ENCODE measurements at regions not wholly inside any gene's neighbourhood (a gene's known extent, or its start where the extent isn't known, plus 50 kb on each side); places are given as distances from the start of the nearest gene placed in this dataset.
"Not testable (repeated sequence)": the region's sequence is repeated elsewhere in the genome, so short reads cannot be mapped to it uniquely, and the experiment has no call there.

DNA sequence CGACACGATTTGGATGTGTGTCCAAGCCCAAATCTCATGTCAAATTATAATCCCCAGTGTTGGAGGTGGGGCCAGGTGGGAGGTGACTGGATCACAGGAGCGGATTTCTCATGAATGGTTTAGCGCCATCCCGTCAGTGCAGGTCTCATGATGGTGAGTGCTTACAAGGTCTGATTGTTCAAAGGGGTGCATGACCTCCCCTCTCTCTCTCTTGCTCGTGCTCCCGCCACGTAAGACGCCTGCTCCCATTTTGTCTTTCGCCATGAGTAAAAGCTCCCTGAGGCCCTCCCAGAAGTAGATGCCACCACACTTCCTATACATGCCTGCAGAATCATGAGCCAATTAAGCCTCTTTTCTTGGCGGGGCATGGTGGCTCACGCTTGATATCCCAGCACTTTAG lies 71.5 kb upstream of the NANOS1 start:
- DNase-seq (ENCODE audit: low read depth, low spot score) = no peak
- no peaks in the 10 kb centered on the region for H3K36me3 ChIP-seq (ENCODE audit: control insufficient read depth, insufficient read depth, low read length)
- H3K27me3 ChIP-seq (ENCODE audit: control insufficient read depth, insufficient read depth, low read length) = no peaks in the 10 kb centered on the region
- no peak overlapping the region for H3K4me3 ChIP-seq (ENCODE audit: low read length)
- WGBS (ENCODE audit: insufficient coverage, insufficient read length) = no CpG with 5 or more reads among the region's 12 CpGs
- no peak overlapping the region for H3K27ac ChIP-seq (ENCODE audit: low read length)
- no peaks in the 10 kb centered on the region for H3K9me3 ChIP-seq (ENCODE audit: control insufficient read depth, insufficient read depth, low read length)
- H3K4me1 ChIP-seq (ENCODE audit: control insufficient read depth, insufficient read depth, low read length) = no peaks in the 10 kb centered on the region; the same call in 1 of the 2 replicates

DNA sequence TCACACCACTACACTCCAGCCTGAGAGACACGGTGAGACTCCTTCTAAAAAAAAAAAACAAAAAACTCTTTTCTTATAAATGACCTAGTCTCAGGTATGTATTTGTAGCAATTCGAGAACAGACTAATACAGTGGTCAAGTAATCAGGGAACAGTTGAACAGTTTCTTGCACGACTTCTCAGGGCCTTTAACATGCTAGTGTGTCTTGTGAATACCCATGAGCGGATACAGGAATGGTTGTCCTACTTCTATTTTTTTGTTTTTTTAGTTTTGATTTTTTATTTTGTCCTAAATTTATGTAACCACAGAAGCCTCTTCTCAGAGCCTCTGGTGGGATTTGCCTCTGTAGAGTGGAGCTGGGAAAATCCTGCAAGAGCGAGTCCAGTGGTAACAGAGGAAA lies 71.0 kb upstream of the NANOS1 start:
- no peaks in the 10 kb centered on the region for H3K27me3 ChIP-seq (ENCODE audit: control insufficient read depth, insufficient read depth, low read length)
- H3K27ac ChIP-seq (ENCODE audit: low read length) = no peak overlapping the region
- H3K4me1 ChIP-seq (ENCODE audit: control insufficient read depth, insufficient read depth, low read length) = no peaks in the 10 kb centered on the region; the same call in 1 of the 2 replicates
- no peaks in the 10 kb centered on the region for H3K36me3 ChIP-seq (ENCODE audit: control insufficient read depth, insufficient read depth, low read length)
- no CpG with 5 or more reads among the region's 5 CpGs for WGBS (ENCODE audit: insufficient coverage, insufficient read length)
- H3K9me3 ChIP-seq (ENCODE audit: control insufficient read depth, insufficient read depth, low read length) = no peaks in the 10 kb centered on the region
- H3K4me3 ChIP-seq (ENCODE audit: low read length) = no peak overlapping the region
- no peak for DNase-seq (ENCODE audit: low read depth, low spot score)

DNA sequence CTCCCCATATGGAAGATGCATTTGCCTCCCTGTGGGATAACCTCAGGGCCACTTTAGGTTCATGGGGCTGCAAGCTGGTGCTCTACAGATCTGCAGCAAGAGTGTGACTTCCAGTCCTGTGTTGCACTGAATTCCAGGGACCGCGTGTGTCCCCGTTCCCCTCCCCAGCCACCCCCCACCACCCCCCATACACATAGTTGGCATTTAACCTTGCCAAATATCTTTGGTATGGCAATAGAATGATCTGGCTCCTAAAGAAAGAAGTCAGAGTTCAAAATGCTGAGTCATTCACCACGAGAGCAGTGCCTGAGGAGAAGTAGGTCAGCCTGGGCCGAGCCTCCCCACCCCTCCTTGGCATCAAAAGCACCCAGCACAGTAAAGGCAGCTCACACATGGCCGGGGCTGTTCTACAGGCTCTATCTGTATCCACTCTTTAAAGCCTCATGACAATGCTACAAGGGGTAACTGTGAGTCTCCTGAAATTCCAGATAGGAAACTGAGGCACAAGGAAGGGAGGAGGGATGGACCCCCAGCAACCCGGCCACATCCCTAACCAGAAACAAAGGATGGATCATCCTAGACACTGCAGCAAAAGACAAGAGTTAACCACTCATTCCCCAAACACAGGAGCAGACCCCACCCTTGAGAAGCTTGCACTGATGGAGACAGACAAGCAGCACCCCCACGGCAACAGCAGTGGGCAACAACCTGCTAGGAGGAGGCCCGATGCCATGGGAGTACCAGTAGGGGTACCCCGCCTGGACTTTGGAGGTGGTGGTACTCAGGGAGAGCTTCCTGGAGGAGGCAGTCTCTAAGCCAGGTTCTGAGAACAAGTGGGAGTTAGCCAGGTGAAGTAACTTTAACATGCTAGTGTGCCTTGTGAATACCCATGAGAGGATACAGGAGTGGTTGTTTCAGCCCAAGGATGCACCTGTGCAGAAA lies 70.3 kb upstream of the NANOS1 start:
- H3K27ac ChIP-seq (ENCODE audit: low read length) = no peak overlapping the region
- H3K4me3 ChIP-seq (ENCODE audit: low read length) = no peak overlapping the region
- H3K9me3 ChIP-seq (ENCODE audit: control insufficient read depth, insufficient read depth, low read length) = no peaks in the 10 kb centered on the region
- no peaks in the 10 kb centered on the region for H3K27me3 ChIP-seq (ENCODE audit: control insufficient read depth, insufficient read depth, low read length)
- H3K4me1 ChIP-seq (ENCODE audit: control insufficient read depth, insufficient read depth, low read length) = no peaks in the 10 kb centered on the region; the same call in 1 of the 2 replicates
- no peaks in the 10 kb centered on the region for H3K36me3 ChIP-seq (ENCODE audit: control insufficient read depth, insufficient read depth, low read length)
- DNase-seq (ENCODE audit: low read depth, low spot score) = no peak
- WGBS (ENCODE audit: insufficient coverage, insufficient read length) = no CpG with 5 or more reads among the region's 10 CpGs

DNA sequence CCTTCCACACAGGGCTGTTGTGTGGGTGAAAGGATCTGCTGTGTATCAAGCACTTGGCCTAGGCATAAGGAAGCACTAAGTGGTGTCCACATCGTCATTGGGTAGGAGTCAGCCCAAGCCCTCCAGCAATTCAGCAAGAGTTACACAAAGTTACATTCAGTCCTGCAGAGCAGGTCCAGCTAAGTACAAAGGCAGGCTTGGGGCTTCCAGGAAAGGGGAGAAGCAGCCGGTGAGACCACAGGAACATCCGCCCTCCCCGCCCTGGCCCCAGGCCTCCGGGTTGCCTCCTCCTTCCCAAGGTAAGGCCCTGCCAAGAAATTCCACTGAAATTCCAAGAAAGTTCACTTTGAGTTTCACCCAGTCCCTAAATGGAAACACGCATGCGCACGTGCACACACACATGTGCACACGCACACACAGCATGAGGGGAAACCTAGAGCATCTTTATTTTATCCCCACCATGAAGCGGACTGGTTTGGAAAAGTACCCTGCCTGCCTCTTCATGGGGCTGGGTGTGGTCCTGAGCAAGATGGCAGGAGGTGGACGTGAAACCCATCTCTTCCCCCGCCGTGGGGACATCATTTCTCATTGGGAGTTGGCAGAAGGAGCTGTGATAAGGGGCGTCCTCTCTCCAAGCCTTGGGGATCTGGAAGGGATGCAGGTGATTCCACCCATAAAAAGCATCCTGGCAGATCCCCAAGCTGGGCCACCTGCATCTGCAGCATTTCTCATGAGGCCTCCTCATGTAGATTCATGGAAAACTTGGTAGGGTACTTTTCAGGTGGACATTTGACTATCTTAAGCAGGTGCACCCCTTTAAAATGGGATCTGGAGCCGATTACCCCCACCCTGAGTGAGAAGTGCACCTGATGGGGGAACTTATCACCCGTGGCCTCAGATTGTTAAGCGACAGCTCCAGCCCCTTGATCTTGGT lies 69.1 kb upstream of the NANOS1 start:
- H3K27me3 ChIP-seq (ENCODE audit: control insufficient read depth, insufficient read depth, low read length) = no peaks in the 10 kb centered on the region
- no CpG with 5 or more reads among the region's 17 CpGs for WGBS (ENCODE audit: insufficient coverage, insufficient read length)
- H3K4me3 ChIP-seq (ENCODE audit: low read length) = no peak overlapping the region
- DNase-seq (ENCODE audit: low read depth, low spot score) = no peak
- H3K4me1 ChIP-seq (ENCODE audit: control insufficient read depth, insufficient read depth, low read length) = no peaks in the 10 kb centered on the region; the same call in 1 of the 2 replicates
- no peak overlapping the region for H3K27ac ChIP-seq (ENCODE audit: low read length)
- H3K9me3 ChIP-seq (ENCODE audit: control insufficient read depth, insufficient read depth, low read length) = no peaks in the 10 kb centered on the region
- H3K36me3 ChIP-seq (ENCODE audit: control insufficient read depth, insufficient read depth, low read length) = no peaks in the 10 kb centered on the region

DNA sequence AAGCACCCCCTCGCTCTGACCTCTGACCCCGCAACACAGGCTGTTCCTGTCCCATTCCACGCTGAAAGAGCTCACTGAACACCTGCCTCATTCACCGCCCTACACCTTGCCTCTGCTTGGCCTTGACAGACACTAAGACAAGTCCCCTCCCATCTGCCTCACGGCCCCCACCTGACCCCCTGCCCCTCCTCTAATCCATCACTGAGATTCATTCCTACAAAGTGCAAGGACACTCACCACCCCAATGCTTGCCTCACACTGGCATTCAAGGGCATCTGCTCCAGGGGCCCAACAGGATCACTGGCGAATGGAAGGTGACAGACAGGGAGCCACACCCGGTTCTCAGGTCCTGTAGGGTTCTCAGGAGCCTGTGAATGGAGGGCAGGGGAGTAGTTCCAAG lies 68.1 kb upstream of the NANOS1 start:
- WGBS (ENCODE audit: insufficient coverage, insufficient read length) = no CpG with 5 or more reads among the region's 7 CpGs
- H3K4me1 ChIP-seq (ENCODE audit: control insufficient read depth, insufficient read depth, low read length) = no peaks in the 10 kb centered on the region; the same call in 1 of the 2 replicates
- no peaks in the 10 kb centered on the region for H3K36me3 ChIP-seq (ENCODE audit: control insufficient read depth, insufficient read depth, low read length)
- no peak for DNase-seq (ENCODE audit: low read depth, low spot score)
- no peak overlapping the region for H3K4me3 ChIP-seq (ENCODE audit: low read length)
- H3K9me3 ChIP-seq (ENCODE audit: control insufficient read depth, insufficient read depth, low read length) = no peaks in the 10 kb centered on the region
- H3K27me3 ChIP-seq (ENCODE audit: control insufficient read depth, insufficient read depth, low read length) = no peaks in the 10 kb centered on the region
- no peak overlapping the region for H3K27ac ChIP-seq (ENCODE audit: low read length)

DNA sequence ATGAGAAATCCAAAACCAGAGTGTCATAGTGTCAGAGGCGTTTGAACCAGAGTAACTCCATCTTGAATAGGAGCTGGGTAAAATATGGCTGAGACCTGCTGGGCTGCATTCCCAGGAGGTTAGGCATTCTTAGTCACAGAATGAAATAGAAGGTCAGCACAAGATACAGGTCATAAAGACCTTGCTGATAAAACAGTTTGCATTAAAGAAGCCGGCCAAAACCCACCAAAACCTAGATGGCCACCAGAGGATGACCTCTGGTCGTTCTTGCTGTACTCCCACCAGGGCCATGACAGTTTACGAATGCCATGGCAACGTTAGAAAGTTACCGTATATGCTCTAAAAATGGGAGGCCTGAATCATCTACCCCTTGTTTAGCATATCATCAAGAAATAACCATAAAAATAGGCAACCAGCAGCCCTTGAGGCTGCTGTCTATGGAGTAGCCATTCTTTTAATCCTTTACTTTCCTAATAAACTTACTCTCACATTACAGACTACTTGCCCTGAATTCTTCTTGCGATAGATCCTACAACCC lies 67.1 kb upstream of the NANOS1 start:
- H3K36me3 ChIP-seq (ENCODE audit: control insufficient read depth, insufficient read depth, low read length); DNase-seq (ENCODE audit: low read depth, low spot score); H3K27me3 ChIP-seq (ENCODE audit: control insufficient read depth, insufficient read depth, low read length); H3K4me3 ChIP-seq (ENCODE audit: low read length); H3K27ac ChIP-seq (ENCODE audit: low read length); H3K4me1 ChIP-seq (ENCODE audit: control insufficient read depth, insufficient read depth, low read length); H3K9me3 ChIP-seq (ENCODE audit: control insufficient read depth, insufficient read depth, low read length): not testable (repeated sequence)
- no CpG with 5 or more reads among the region's 7 CpGs for WGBS (ENCODE audit: insufficient coverage, insufficient read length)

DNA sequence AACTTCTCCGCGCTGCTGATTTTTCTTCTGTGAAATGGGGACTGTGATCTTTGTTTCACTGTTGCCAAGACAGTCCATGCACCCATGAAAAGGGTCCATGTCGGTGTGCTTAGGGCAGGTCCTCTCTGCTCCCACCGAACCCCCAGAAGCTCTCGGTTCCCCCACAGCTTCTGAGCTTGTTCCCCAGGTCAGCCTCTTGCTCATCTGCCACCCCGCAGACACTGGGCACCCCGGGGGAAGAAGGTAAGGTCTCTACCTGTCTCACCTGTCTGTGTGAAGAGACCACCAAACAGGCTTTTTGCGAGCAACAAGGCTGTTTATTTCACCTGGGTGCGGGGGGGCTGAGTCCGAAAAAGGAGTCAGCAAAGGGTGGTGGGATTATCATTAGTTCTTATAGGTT lies 66.2 kb upstream of the NANOS1 start:
- H3K27me3 ChIP-seq (ENCODE audit: control insufficient read depth, insufficient read depth, low read length) = no peaks in the 10 kb centered on the region
- no peaks in the 10 kb centered on the region for H3K36me3 ChIP-seq (ENCODE audit: control insufficient read depth, insufficient read depth, low read length)
- WGBS (ENCODE audit: insufficient coverage, insufficient read length) = no CpG with 5 or more reads among the region's 10 CpGs

DNA sequence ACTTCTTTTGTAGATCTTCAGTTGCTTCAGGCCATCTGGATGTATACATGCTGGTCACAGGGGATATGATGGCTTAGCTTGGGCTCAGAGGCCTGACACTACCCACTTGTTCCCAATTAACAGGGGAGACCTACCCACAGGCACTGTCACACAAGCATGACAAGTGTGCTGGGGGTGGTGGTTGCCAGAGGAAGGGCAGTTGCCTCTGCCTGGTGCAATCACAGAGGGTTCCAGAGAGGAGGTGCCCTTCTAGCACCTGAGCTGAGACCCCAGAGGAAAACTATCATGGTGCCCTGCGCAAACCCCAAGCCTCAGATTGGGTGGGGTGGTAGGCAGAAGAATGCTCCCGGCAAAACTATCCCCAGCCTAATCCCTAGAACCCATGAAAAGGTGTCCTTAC lies 65.6 kb upstream of the NANOS1 start:
- DNase-seq (ENCODE audit: low read depth, low spot score) = no peak
- no peaks in the 10 kb centered on the region for H3K36me3 ChIP-seq (ENCODE audit: control insufficient read depth, insufficient read depth, low read length)
- no peak overlapping the region for H3K27ac ChIP-seq (ENCODE audit: low read length)
- no CpG with 5 or more reads among the region's 2 CpGs for WGBS (ENCODE audit: insufficient coverage, insufficient read length)
- H3K9me3 ChIP-seq (ENCODE audit: control insufficient read depth, insufficient read depth, low read length) = no peaks in the 10 kb centered on the region
- H3K27me3 ChIP-seq (ENCODE audit: control insufficient read depth, insufficient read depth, low read length) = no peaks in the 10 kb centered on the region
- H3K4me1 ChIP-seq (ENCODE audit: control insufficient read depth, insufficient read depth, low read length) = no peaks in the 10 kb centered on the region; the same call in 1 of the 2 replicates
- no peak overlapping the region for H3K4me3 ChIP-seq (ENCODE audit: low read length)

More for the DNA sequence above, 66.2 kb upstream of the NANOS1 start:
- H3K9me3 ChIP-seq (ENCODE audit: control insufficient read depth, insufficient read depth, low read length) = no peaks in the 10 kb centered on the region
- no peak for DNase-seq (ENCODE audit: low read depth, low spot score)
- H3K4me3 ChIP-seq (ENCODE audit: low read length) = no peak overlapping the region
- no peaks in the 10 kb centered on the region; the same call in 1 of the 2 replicates for H3K4me1 ChIP-seq (ENCODE audit: control insufficient read depth, insufficient read depth, low read length)
- no peak overlapping the region for H3K27ac ChIP-seq (ENCODE audit: low read length)

DNA sequence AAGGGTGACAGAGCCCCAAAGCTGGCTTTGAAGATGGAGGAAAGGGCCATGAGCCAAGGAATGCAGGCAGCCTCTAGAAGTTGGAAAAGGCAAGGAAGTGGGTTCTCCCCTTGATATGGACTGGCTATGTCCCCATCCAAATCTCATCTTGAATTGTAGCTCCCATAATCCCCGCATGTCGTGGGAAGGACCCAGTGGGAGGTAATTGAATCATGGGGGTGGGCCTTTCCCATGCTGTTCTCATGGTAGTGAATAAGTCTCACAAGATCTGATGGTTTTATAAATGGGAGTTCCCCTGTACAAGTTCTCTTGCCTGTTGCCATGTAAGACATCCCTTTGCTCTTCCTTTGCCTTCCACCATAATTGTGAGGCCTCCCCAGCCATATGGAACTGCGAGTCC lies 65.0 kb upstream of the NANOS1 start:
- DNase-seq (ENCODE audit: low read depth, low spot score); H3K36me3 ChIP-seq (ENCODE audit: control insufficient read depth, insufficient read depth, low read length); H3K27ac ChIP-seq (ENCODE audit: low read length); H3K4me1 ChIP-seq (ENCODE audit: control insufficient read depth, insufficient read depth, low read length); H3K9me3 ChIP-seq (ENCODE audit: control insufficient read depth, insufficient read depth, low read length); H3K27me3 ChIP-seq (ENCODE audit: control insufficient read depth, insufficient read depth, low read length); H3K4me3 ChIP-seq (ENCODE audit: low read length): not testable (repeated sequence)
- WGBS (ENCODE audit: insufficient coverage, insufficient read length) = no CpG with 5 or more reads among the region's 3 CpGs

DNA sequence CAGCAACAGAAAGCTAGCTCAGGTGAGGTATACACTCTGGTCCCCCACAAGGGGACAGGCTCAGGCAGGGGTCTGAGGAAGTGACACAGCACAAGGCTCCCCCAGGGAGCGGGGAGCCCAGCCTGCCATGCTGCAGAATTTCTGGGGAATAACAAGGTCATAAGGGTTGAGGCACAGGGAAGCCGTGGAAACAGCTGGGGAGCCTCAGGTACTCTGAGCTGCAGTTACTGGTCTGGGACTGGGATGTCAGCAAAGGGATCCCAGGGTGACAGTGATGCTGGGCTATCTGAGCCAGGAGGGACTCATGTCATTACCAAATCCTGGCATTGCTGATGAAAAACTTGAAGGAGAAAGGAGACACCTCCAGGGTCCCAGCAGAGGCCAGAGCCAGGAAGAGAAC lies 64.4 kb upstream of the NANOS1 start:
- H3K27ac ChIP-seq (ENCODE audit: low read length) = no peak overlapping the region
- H3K27me3 ChIP-seq (ENCODE audit: control insufficient read depth, insufficient read depth, low read length) = no peaks in the 10 kb centered on the region
- no peak overlapping the region for H3K4me3 ChIP-seq (ENCODE audit: low read length)
- DNase-seq (ENCODE audit: low read depth, low spot score) = no peak
- H3K9me3 ChIP-seq (ENCODE audit: control insufficient read depth, insufficient read depth, low read length) = no peaks in the 10 kb centered on the region
- WGBS (ENCODE audit: insufficient coverage, insufficient read length) = no CpG with 5 or more reads among the region's 2 CpGs
- no peaks in the 10 kb centered on the region for H3K4me1 ChIP-seq (ENCODE audit: control insufficient read depth, insufficient read depth, low read length)
- no peaks in the 10 kb centered on the region for H3K36me3 ChIP-seq (ENCODE audit: control insufficient read depth, insufficient read depth, low read length)
